ENCODE measurements at regions not wholly inside any gene's neighbourhood (a gene's known extent, or its start where the extent isn't known, plus 50 kb on each side); places are given as distances from the start of the nearest gene placed in this dataset.

- TF ChIP-seq POLR2A (IDR thresholded peaks at IDR 0.05) (no peak), CTCF (IDR thresholded peaks at IDR 0.05 in 8 of 11, conservative IDR thresholded peaks at IDR 0.05 in 3 of 11) (no peak), POLR2AphosphoS5 (IDR thresholded peaks at IDR 0.05) (no peak)
These were observed 242.7 kb downstream of the CLIC5 start for GRCh38 chr6:45772886-45773495.
